NCI-H2196 treated with DMSO at 0.1 percent for 48 hours (cell line): ENCODE measurements at regions not wholly inside any gene's neighbourhood (a gene's known extent, or its start where the extent isn't known, plus 50 kb on each side); places are given as distances from the start of the nearest gene placed in this dataset.
"Not testable (repeated sequence)": the region's sequence is repeated elsewhere in the genome, so short reads cannot be mapped to it uniquely, and the experiment has no call there.

ENCODE experiments used
- DNase-seq: peaks from one replicate; lab custom pipeline; 2025; ENCODE audit not compliant: unreplicated experiment; lab: John Stamatoyannopoulos, UW

GRCh38 chrX:3962511-3963311 lies 249.3 kb upstream of the PRKX start:
- DNase-seq, result no peak

GRCh38 chrX:3960952-3961351 lies 247.5 kb upstream of the PRKX start:
- no peak for DNase-seq

- DNase-seq, result no peak
These were observed 238.4 kb upstream of the PRKX start for GRCh38 chrX:3951859-3952258.

- DNase-seq, result no peak
These were observed 236.9 kb upstream of the PRKX start for GRCh38 chrX:3950373-3950772.

- DNase-seq, result no peak
These were observed 230.5 kb upstream of the PRKX start for GRCh38 chrX:3943965-3944364.

GRCh38 chrX:3940000-3940610 lies 226.7 kb upstream of the PRKX start:
- no peak for DNase-seq

- DNase-seq, result no peak
These were observed 225.1 kb upstream of the PRKX start for GRCh38 chrX:3938587-3938986.

- DNase-seq, result not testable (repeated sequence)
These were observed 221.7 kb upstream of the PRKX start for GRCh38 chrX:3935196-3935595.

- not testable (repeated sequence) for DNase-seq
These were observed 207.1 kb upstream of the PRKX start for GRCh38 chrX:3920424-3921017.

- DNase-seq, result not testable (repeated sequence)
These were observed 206.4 kb upstream of the PRKX start for GRCh38 chrX:3919668-3920423.

GRCh38 chrX:3914813-3915212 lies 201.4 kb upstream of the PRKX start:
- DNase-seq, result not testable (repeated sequence)

- not testable (repeated sequence) for DNase-seq
These were observed 200.6 kb upstream of the PRKX start for GRCh38 chrX:3914059-3914458.

GRCh38 chrX:3911012-3911411 lies 197.6 kb upstream of the PRKX start:
- not testable (repeated sequence) for DNase-seq

GRCh38 chrX:3910611-3911010 lies 197.2 kb upstream of the PRKX start:
- DNase-seq, result not testable (repeated sequence)

- not testable (repeated sequence) for DNase-seq
These were observed 192.2 kb upstream of the PRKX start for GRCh38 chrX:3905522-3906258.

- DNase-seq, result not testable (repeated sequence)
These were observed 188.8 kb upstream of the PRKX start for GRCh38 chrX:3902222-3902621.

- not testable (repeated sequence) for DNase-seq
These were observed 183.3 kb upstream of the PRKX start for GRCh38 chrX:3896755-3897154.

- not testable (repeated sequence) for DNase-seq
These were observed 169.1 kb upstream of the PRKX start for GRCh38 chrX:3882553-3882920.

- not testable (repeated sequence) for DNase-seq
These were observed 168.6 kb upstream of the PRKX start for GRCh38 chrX:3881898-3882552.

- DNase-seq, result not testable (repeated sequence)
These were observed 167.9 kb upstream of the PRKX start for GRCh38 chrX:3881255-3881895.
